ENCODE measurements at regions not wholly inside any gene's neighbourhood (a gene's known extent, or its start where the extent isn't known, plus 50 kb on each side); places are given as distances from the start of the nearest gene placed in this dataset.
"Not testable (repeated sequence)": the region's sequence is repeated elsewhere in the genome, so short reads cannot be mapped to it uniquely, and the experiment has no call there.

DNA sequence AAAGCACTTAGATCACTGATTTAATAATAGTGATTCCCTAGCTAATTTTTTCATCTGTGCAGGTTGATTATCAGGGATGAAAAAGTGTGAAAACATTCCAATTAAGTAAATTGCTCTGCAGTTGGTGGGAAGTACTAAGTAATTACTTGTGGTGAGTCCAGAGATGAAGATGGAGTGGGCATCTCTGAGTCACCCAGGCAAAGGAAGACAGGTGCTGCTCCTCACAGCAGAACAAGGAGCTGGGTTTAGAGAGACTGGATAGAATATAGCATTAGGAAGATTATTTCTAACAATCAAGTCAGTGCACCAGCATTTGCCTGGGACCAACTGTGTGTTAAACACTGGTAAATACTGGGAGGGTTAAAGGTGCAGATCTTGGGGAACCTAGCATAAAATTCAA is 228.3 kb downstream of the SPATA31A7 start:
- not testable (repeated sequence) for TF ChIP-seq POLR2A, POLR2AphosphoS5 (IDR thresholded peaks at IDR 0.05)
- TF ChIP-seq, protein P1, sequence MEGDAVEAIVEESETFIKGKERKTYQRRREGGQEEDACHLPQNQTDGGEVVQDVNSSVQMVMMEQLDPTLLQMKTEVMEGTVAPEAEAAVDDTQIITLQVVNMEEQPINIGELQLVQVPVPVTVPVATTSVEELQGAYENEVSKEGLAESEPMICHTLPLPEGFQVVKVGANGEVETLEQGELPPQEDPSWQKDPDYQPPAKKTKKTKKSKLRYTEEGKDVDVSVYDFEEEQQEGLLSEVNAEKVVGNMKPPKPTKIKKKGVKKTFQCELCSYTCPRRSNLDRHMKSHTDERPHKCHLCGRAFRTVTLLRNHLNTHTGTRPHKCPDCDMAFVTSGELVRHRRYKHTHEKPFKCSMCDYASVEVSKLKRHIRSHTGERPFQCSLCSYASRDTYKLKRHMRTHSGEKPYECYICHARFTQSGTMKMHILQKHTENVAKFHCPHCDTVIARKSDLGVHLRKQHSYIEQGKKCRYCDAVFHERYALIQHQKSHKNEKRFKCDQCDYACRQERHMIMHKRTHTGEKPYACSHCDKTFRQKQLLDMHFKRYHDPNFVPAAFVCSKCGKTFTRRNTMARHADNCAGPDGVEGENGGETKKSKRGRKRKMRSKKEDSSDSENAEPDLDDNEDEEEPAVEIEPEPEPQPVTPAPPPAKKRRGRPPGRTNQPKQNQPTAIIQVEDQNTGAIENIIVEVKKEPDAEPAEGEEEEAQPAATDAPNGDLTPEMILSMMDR (IDR thresholded peaks at IDR 0.05), result not testable (repeated sequence)
